Suppressor macrophage treated with lipopolysaccharide for 4 hours (primary cell): ENCODE measurements at regions not wholly inside any gene's neighbourhood (a gene's known extent, or its start where the extent isn't known, plus 50 kb on each side); places are given as distances from the start of the nearest gene placed in this dataset.
A peak's percentile ranks its signal among the peaks of the same experiment; 100 is the strongest.

Experiments
- DNase-seq: peaks from one replicate; pipeline ENCODE4 v3.0.0-alpha.2; 2020

GRCh38 chr4:15232366-15233263, 195.2 kb upstream of the C1QTNF7 start:
- no peak for DNase-seq

- peak; percentile 65 for DNase-seq
These were observed 194.6 kb upstream of the C1QTNF7 start for GRCh38 chr4:15233264-15233597.

GRCh38 chr4:15233626-15234025, 194.2 kb upstream of the C1QTNF7 start:
- DNase-seq, result no peak

DNA sequence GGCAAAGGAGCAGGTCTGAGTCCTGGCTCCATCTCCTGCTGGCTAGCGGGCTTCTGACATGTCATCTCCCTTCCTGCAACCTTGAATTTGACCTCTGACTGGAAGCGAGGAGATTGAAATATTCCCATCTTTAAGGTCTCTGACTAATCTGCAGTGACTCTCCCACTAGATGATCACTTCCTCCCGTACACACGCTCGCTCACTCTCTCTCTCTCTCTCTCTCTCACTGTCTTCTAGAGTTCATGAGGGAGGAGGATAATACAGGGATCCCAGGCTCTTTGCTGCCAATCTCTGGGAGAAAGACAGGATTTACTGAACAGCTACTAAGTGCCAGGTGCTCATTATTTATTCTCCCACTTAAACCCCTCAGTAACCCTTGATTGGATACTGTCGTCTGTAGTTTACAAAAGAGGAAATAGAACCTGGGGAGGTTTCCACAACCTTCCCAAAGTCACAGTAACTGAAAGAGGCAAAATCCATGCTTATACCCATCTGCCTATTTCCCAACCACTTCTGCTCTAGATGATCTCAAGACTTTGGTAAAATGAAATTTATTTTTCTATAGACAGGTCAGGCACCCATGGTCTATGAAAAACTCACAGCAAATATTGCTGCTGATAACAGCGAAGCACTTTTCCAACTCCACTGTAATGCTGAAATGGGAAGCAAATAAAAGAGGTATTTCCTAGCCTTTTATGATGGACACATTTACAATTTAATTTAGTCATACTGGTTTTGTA, 193.5 kb upstream of the C1QTNF7 start:
- DNase-seq, result peak; percentile 78

DNA sequence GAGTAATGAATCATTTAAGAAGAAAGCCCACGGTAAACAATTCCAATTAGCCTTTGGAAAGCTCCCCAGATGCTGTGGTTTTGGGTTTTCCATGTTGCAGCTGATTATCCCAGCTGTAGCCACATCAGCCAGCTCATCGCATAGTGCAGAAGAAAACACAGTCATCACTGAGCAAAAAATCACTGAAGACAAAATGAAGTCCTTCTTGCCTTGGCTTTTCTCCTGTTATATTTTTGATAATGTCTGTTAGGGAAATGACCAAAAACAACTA, 193.0 kb upstream of the C1QTNF7 start:
- DNase-seq, result peak; percentile 71

DNA sequence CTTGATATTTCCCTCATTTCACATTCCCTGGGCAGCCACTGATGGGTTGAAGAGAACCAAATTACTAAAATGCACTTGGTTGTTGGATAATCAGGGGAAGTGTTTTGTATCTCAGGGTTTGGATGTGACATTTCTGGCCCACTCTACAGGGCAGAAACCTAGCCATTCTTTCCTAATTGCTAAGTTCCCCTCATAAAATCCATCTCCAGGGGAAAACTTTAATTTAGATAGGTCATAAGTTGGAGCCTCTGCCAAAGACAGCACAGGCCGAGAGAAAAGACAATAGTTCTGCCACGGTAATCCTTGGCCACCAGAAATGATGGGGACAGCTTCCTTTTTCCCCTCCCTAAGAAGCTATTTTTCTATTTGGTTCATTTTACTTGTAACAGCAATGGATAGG, 192.7 kb upstream of the C1QTNF7 start:
- no peak for DNase-seq

GRCh38 chr4:15237648-15238230, 190.1 kb upstream of the C1QTNF7 start:
- peak; percentile 52 for DNase-seq

DNA sequence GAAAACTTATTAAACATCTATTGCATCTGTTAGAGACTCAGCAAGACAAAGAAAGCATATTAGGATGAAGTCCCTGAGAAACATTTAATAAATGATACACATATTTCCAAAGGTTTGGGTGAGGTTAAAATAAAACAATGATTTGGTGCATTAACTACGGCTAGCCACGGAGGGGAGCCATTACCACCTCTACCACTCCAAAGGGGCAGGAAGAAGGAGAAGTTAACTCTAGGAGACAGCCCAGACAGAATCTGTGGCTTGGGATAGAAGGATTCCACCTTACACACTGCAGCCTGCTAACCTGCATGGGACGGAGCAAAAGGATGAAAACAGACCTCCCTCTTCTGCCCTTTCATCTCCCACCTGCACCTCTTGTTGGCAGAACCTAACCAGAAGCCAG, 189.1 kb upstream of the C1QTNF7 start:
- DNase-seq, result peak; percentile 66

GRCh38 chr4:15239866-15240265, 188.0 kb upstream of the C1QTNF7 start:
- no peak for DNase-seq

DNA sequence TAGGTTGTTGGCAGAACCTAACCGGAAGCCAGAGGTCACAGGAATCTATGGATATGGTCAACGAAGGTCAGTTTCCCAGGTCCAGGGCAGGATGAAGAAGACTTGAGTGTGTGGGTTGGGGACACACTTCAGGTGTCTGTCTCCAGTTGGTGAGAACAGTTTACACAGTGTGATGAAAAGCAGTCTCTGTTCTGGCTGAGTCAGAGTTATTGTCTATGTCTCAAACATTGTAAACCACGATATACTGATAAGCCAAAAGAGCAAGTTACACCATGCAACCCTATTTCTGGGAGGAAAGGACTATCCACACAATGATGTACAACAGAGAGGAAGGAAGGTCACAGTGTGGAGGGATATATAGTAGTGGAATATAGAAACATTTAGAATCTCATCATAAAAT, 187.1 kb upstream of the C1QTNF7 start:
- DNase-seq, result no peak

- DNase-seq, result peak; percentile 25
These were observed 185.8 kb upstream of the C1QTNF7 start for GRCh38 chr4:15242021-15242420.

GRCh38 chr4:15244354-15244753, 183.5 kb upstream of the C1QTNF7 start:
- DNase-seq, result no peak

- no peak for DNase-seq
These were observed 182.8 kb upstream of the C1QTNF7 start for GRCh38 chr4:15245006-15245530.

DNA sequence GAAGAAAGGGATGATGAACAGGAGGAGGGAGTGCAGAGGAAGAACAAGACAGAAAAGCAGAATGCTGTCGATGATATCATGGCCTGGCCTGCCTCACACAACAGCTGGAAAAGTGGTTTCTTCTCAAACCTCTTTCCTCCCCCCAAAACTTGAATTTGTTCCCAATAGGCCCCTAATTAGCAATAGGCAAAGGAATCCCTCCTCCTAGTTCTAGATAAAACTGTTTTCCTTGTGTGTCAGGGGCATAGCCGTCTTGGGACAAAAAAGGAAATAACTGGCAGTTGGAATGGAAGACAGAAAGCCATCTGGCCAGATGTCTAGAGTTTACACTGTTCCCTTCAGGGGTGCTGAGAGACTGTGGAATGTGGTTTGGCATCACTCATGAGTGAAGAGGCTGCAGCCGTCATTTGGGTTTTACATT, 177.8 kb upstream of the C1QTNF7 start:
- no peak for DNase-seq

DNA sequence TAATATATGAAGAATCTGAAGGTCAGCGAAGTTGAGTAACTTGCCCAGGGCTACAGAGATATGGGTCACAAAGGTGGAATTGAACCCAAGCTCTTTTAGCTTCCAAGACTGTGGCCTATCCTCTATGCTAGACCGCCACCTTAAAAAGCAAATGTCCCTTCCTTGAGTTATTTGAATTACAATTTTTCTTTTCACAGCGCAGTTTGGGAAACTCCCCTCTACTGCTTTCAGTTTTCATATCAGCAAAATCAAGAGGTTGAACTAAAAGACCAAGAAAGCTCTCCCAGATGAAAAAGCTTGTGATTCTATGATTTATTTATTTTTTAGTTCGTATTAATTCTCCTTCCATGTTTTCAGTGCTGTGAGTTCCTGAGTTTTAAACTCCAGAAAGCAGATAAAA, 174.5 kb upstream of the C1QTNF7 start:
- DNase-seq, result peak; percentile 64

DNA sequence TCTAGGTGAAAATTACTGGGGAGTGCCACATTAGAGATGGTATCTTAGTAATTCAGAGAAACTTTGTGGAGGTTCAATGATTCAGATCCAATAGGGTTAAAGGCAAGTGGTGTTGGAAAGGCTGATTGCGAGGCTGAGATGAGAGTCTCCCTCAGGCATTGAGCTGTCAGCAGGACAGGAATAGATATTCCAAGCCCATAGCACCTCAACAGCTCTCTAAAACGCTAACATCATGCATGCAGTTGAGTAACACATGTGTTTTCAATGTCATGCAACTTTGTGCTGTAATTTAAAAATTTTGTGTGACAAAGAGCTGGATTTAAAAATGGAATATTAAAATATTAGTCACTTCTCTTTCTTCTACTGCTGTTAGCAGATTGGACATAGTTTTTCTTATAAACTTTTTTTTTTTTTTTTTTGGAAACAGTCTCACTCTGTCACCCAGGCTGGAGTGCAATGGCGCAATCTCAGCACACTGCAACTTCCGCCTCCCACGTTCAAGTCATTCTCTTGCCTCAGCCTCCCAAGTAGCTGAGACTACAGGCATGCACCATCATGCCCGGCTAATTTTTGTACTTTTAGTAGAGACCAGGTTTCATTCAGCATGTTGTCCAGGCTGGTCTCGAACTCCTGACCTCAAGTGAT, 173.5 kb upstream of the C1QTNF7 start:
- peak; percentile 79 for DNase-seq

GRCh38 chr4:15255537-15255936, 172.3 kb upstream of the C1QTNF7 start:
- DNase-seq, result no peak

GRCh38 chr4:15260758-15261157, 167.1 kb upstream of the C1QTNF7 start:
- DNase-seq, result no peak

DNA sequence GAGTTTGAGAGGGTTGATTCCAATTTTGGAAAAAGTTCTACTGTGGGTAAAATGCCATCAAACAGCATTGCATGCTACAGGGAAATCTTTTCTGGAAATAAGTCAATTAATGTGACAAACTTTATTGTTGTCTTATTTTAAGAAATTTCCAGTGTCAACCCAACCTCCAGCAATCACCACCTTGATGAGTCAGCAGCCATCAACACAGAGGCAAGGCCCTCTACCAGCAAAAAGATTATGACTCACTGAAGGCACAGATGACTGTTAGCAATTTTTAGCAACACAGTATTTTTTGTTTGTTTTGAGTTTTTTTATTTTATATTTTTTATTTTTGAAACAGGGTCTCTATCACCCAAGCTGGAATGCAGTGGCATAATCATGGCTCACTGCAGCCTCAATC, 165.4 kb upstream of the C1QTNF7 start:
- no peak for DNase-seq

GRCh38 chr4:15270201-15270600, 157.6 kb upstream of the C1QTNF7 start:
- DNase-seq, result peak; percentile 56

DNA sequence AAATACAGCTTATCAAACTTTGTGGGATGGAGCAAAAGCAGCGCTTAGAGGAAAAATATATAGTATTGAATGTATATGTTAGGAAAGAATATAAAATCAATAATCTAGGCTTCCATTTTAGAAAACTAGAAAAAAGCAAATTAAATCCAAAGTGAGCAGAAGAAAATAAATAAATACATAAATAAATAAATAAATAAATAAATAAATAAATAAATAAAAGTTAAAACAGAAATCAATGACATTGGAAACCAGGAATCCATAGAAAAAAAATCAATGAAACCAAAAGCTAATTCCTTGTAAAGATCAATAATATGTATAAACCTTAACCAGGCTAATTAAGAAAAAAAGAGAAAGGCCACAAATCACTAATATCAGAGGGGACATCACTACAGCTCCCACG, 141.8 kb upstream of the C1QTNF7 start:
- DNase-seq, result no peak

GRCh38 chr4:15291122-15291521, 136.7 kb upstream of the C1QTNF7 start:
- peak; percentile 76 for DNase-seq

GRCh38 chr4:15293711-15294110, 134.1 kb upstream of the C1QTNF7 start:
- peak; percentile 63 for DNase-seq
